Loucy (cell line): ENCODE measurements at regions not wholly inside any gene's neighbourhood (a gene's known extent, or its start where the extent isn't known, plus 50 kb on each side); places are given as distances from the start of the nearest gene placed in this dataset.

Source experiments
- H2AFZ ChIP-seq: fragments of 200-600 bp; sonication (generic); 2 replicates; pipeline ENCODE4 v1.6.0; 2016; ENCODE audit warnings: antibody characterized with exemption, mild to moderate bottlenecking, low read length, moderate library complexity
- H3F3A ChIP-seq: fragments of 200-600 bp; 2 replicates; pipeline ENCODE4 v1.6.0; 2016; ENCODE audit warnings: antibody characterized with exemption, low read depth, mild to moderate bottlenecking
- H3K27me3 ChIP-seq: fragments of 200-600 bp; sonication (generic); 2 replicates; pipeline ENCODE4 v1.6.1; 2014; ENCODE audit warnings: low read length, mild to moderate bottlenecking; ENCODE audit not compliant: insufficient read depth, poor library complexity, severe bottlenecking
- H3K36me3 ChIP-seq: fragments of 200-600 bp; sonication (generic); 2 replicates; pipeline ENCODE4 v1.6.1; 2016; ENCODE audit warnings: low read length; ENCODE audit not compliant: insufficient read depth
- H3K4me1 ChIP-seq: fragments of 200-600 bp; sonication (generic); 2 replicates; pipeline ENCODE4 v1.5.1; 2014; ENCODE audit warnings: low read length, mild to moderate bottlenecking; ENCODE audit not compliant: insufficient read depth, poor library complexity, severe bottlenecking
- H3K4me2 ChIP-seq: fragments of 200-600 bp; sonication (generic); 2 replicates; pipeline ENCODE4 v1.6.0; 2014; ENCODE audit warnings: antibody characterized with exemption, low read length, low read depth, mild to moderate bottlenecking; ENCODE audit not compliant: poor library complexity, severe bottlenecking
- H3K4me3 ChIP-seq: fragments of 200-600 bp; sonication (generic); 2 replicates; pipeline ENCODE4 v1.5.1; 2014; ENCODE audit warnings: low read length, mild to moderate bottlenecking, mixed read lengths; ENCODE audit not compliant: poor library complexity, severe bottlenecking
- H3K79me2 ChIP-seq: fragments of 200-600 bp; sonication (generic); 2 replicates; pipeline ENCODE4 v1.6.1; 2014; ENCODE audit warnings: low read length; ENCODE audit not compliant: insufficient read depth
- H3K9ac ChIP-seq: fragments of 200-600 bp; sonication (generic); 2 replicates; pipeline ENCODE4 v1.6.0; 2014; ENCODE audit warnings: mild to moderate bottlenecking, low read depth, low read length, moderate library complexity; ENCODE audit not compliant: poor library complexity, severe bottlenecking
- H3K9me2 ChIP-seq: fragments of 200-600 bp; sonication (generic); replicated peaks from 2 replicates; pipeline ENCODE4 v1.6.1; 2016; ENCODE audit warnings: low read depth, low read length, mixed read lengths
- H3K9me3 ChIP-seq: fragments of 200-600 bp; sonication (generic); 2 replicates; pipeline ENCODE4 v1.6.1; 2014; ENCODE audit warnings: mild to moderate bottlenecking, antibody characterized with exemption, low read length, low read depth; ENCODE audit not compliant: insufficient read depth
- H4K20me1 ChIP-seq: fragments of 200-600 bp; sonication (generic); 2 replicates; pipeline ENCODE4 v1.6.0; 2014; ENCODE audit warnings: antibody characterized with exemption, low read length, mild to moderate bottlenecking; ENCODE audit not compliant: insufficient read depth, poor library complexity, severe bottlenecking
- CTCF ChIP-seq: fragments of 200-600 bp; sonication (generic); conservative IDR thresholded peaks from 2 replicates; pipeline ENCODE4 v1.5.1; 2014; ENCODE audit warnings: mild to moderate bottlenecking, antibody characterized with exemption, low read length
- EZH2phosphoT487 ChIP-seq: fragments of 200-600 bp; IDR thresholded peaks from 2 replicates; pipeline ENCODE4 v1.6.1; 2018; ENCODE audit warnings: antibody characterized with exemption, mild to moderate bottlenecking, moderate library complexity, borderline replicate concordance

GRCh38 chr3:18778598-18778997 is 353.5 kb upstream of the SATB1 start:
- H3K27me3 ChIP-seq, result no peaks in the 10 kb centered on the region
- no peak overlapping the region for H2AFZ ChIP-seq
- H3K9ac ChIP-seq, result no peak overlapping the region
- H3K9me3 ChIP-seq, result no peaks in the 10 kb centered on the region
- H3K4me3 ChIP-seq, result no peak overlapping the region
- H3K4me1 ChIP-seq, result peaks cover 27% of the 10 kb centered on the region
- no peak overlapping the region for H3K4me2 ChIP-seq
- H4K20me1 ChIP-seq, result no peaks in the 10 kb centered on the region
- no peaks in the 10 kb centered on the region for H3F3A ChIP-seq
- no peaks in the 10 kb centered on the region for H3K79me2 ChIP-seq
- H3K36me3 ChIP-seq, result no peaks in the 10 kb centered on the region
- TF ChIP-seq CTCF, result no peak
- no peak for TF ChIP-seq EZH2phosphoT487
- no peaks in the 10 kb centered on the region for H3K9me2 ChIP-seq

DNA sequence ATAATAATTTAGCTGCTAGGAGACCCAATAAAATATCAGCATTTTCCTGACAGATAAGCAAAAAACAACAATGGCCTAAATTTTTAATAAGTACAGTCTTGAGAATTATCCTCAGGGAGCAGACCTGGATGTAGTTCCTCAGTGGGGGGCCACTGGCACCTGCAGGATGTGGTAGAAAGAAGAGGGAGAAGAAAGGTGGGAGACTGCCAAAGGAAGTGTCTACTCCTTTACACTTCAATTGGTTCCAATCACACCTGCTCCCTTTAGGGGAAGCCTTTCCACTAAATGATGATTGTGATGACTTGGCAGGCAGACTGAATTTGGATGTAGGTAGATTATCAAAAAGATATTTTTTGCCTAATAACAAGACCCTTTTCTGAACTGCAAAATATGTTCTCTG is 353.0 kb upstream of the SATB1 start:
- Histone ChIP-seq H2AFZ (no peak overlapping the region), H3K4me2 (no peak overlapping the region), H3K4me1 (peaks cover 27% of the 10 kb centered on the region), H3K79me2 (no peaks in the 10 kb centered on the region), H3F3A (no peaks in the 10 kb centered on the region), H3K36me3 (no peaks in the 10 kb centered on the region), H3K27me3 (no peaks in the 10 kb centered on the region), H4K20me1 (no peaks in the 10 kb centered on the region), H3K9me2 (no peaks in the 10 kb centered on the region), H3K9ac (no peak overlapping the region), H3K4me3 (no peak overlapping the region), H3K9me3 (no peaks in the 10 kb centered on the region)
- no peak for TF ChIP-seq EZH2phosphoT487
- TF ChIP-seq CTCF, result no peak

DNA sequence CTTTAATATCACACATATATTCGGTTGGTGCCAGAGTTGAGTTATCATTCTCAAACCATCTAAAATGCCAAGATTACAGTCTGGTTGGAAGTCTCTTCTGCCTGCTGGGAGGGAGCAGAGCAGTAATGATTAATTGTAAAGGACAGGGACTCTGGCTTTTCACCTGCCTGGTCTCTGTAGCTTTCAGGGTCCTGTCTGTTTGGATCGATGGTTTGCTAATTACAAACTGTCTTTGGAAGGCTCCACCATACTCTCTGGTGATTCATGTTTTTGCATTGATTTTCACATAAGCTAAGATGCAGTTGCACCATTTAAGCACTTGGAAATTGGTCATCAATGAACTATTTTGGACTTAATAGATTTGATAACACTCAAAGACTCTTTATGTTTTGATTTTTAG is 350.4 kb upstream of the SATB1 start:
- H3K27me3 ChIP-seq, result no peaks in the 10 kb centered on the region
- H3K4me2 ChIP-seq, result no peak overlapping the region
- H3K79me2 ChIP-seq, result no peaks in the 10 kb centered on the region
- no peak overlapping the region for H3K4me3 ChIP-seq
- H4K20me1 ChIP-seq, result no peaks in the 10 kb centered on the region
- H2AFZ ChIP-seq, result no peak overlapping the region; the same call in 1 of the 2 replicates
- H3K9me2 ChIP-seq, result no peaks in the 10 kb centered on the region
- H3F3A ChIP-seq, result no peaks in the 10 kb centered on the region
- peaks cover 22% of the 10 kb centered on the region for H3K4me1 ChIP-seq
- H3K36me3 ChIP-seq, result no peaks in the 10 kb centered on the region
- TF ChIP-seq CTCF (no peak), EZH2phosphoT487 (no peak)
- H3K9ac ChIP-seq, result no peak overlapping the region
- no peaks in the 10 kb centered on the region for H3K9me3 ChIP-seq
